ENCODE measurements at regions not wholly inside any gene's neighbourhood (a gene's known extent, or its start where the extent isn't known, plus 50 kb on each side); places are given as distances from the start of the nearest gene placed in this dataset.

GRCh38 chr4:183789657-183790056 is 115.5 kb upstream of the STOX2 start:
- TF ChIP-seq EZH2phosphoT487 (IDR thresholded peaks at IDR 0.05; ENCODE audit: borderline replicate concordance, low read depth, low read length) (no peak), CTCF (conservative IDR thresholded peaks at IDR 0.05; ENCODE audit: low read length) (no peak)
